Tibial nerve (tissue), 4 donors: ENCODE measurements at regions not wholly inside any gene's neighbourhood (a gene's known extent, or its start where the extent isn't known, plus 50 kb on each side); places are given as distances from the start of the nearest gene placed in this dataset.

Experiments used
- CTCF ChIP-seq, 5 experiments: fragments of 200-600 bp in 3 of 5; fragments of 450-650 bp in 2 of 5; sonication (generic) in 3 of 5; IDR thresholded peaks; one replicate each; pipeline ENCODE4 v1.5.1; 2016 to 2019; ENCODE audit warnings: antibody characterized with exemption in 5 of 5, mild to moderate bottlenecking in 3 of 5, moderate library complexity in 2 of 5
- EP300 ChIP-seq, 2 donors: sonication (generic); formaldehyde crosslinking; IDR thresholded peaks; one replicate each; pipeline ENCODE4 v1.6.1; 2017; ENCODE audit warnings: antibody characterized with exemption in 2 of 2, mild to moderate bottlenecking in 1 of 2
- POLR2A ChIP-seq, 2 donors: fragments of 450-650 bp; IDR thresholded peaks; one replicate each; pipeline ENCODE4 v1.6.1; 2017; ENCODE audit warnings: antibody characterized with exemption in 2 of 2, mild to moderate bottlenecking in 2 of 2, moderate library complexity in 2 of 2

- TF ChIP-seq CTCF (IDR thresholded peaks at IDR 0.05) (no peak), POLR2A (IDR thresholded peaks at IDR 0.05) (no peak), EP300 (IDR thresholded peaks at IDR 0.05) (no peak)
These were observed 133.7 kb upstream of the KCNK1 start for GRCh38 chr1:233480198-233480597.
